ENCODE measurements at regions not wholly inside any gene's neighbourhood (a gene's known extent, or its start where the extent isn't known, plus 50 kb on each side); places are given as distances from the start of the nearest gene placed in this dataset.

GRCh38 chrX:84893897-84894296, 109.8 kb upstream of the APOOL start:
- in situ Hi-C loops (cut with HindIII; ENCODE audit: low sequenced_read_pairs): no loop called here
- no peak for DNase-seq (ENCODE audit: low read depth)

GRCh38 chrX:84907324-84907968, 96.2 kb upstream of the APOOL start:
- no peak overlapping the region for H3K4me3 ChIP-seq (ENCODE audit: low read depth, low read length)
- no peak for DNase-seq (ENCODE audit: low read depth)
- in situ Hi-C loops (cut with HindIII; ENCODE audit: low sequenced_read_pairs): no loop called here
- TF ChIP-seq CTCF (IDR thresholded peaks at IDR 0.05; ENCODE audit: low read depth, low read length, missing control alignments): no peak

More at GRCh38 chrX:84893897-84894296, 109.8 kb upstream of the APOOL start:
- no peak overlapping the region for H3K4me3 ChIP-seq (ENCODE audit: low read depth, low read length)
- TF ChIP-seq CTCF (IDR thresholded peaks at IDR 0.05; ENCODE audit: low read depth, low read length, missing control alignments): no peak

- in situ Hi-C loops (cut with HindIII; ENCODE audit: low sequenced_read_pairs): no loop called here
- no peak for TF ChIP-seq CTCF (IDR thresholded peaks at IDR 0.05; ENCODE audit: low read depth, low read length, missing control alignments)
- DNase-seq (ENCODE audit: low read depth): no peak
- no peak overlapping the region for H3K4me3 ChIP-seq (ENCODE audit: low read depth, low read length)
These were observed 94.5 kb upstream of the APOOL start for GRCh38 chrX:84909151-84909550.

- no peak for TF ChIP-seq CTCF (IDR thresholded peaks at IDR 0.05; ENCODE audit: low read depth, low read length, missing control alignments)
- H3K4me3 ChIP-seq (ENCODE audit: low read depth, low read length): no peak overlapping the region
- in situ Hi-C loops (cut with HindIII; ENCODE audit: low sequenced_read_pairs): no loop called here
- no peak for DNase-seq (ENCODE audit: low read depth)
These were observed 79.1 kb upstream of the APOOL start for GRCh38 chrX:84924624-84925023.

GRCh38 chrX:84932814-84933213, 70.9 kb upstream of the APOOL start:
- no peak for TF ChIP-seq CTCF (IDR thresholded peaks at IDR 0.05; ENCODE audit: low read depth, low read length, missing control alignments)
- in situ Hi-C loops (cut with HindIII; ENCODE audit: low sequenced_read_pairs): no loop called here
- DNase-seq (ENCODE audit: low read depth): no peak
- H3K4me3 ChIP-seq (ENCODE audit: low read depth, low read length): no peak overlapping the region

GRCh38 chrX:84933956-84934556, 69.6 kb upstream of the APOOL start:
- in situ Hi-C loops (cut with HindIII; ENCODE audit: low sequenced_read_pairs): no loop called here
- no peak for TF ChIP-seq CTCF (IDR thresholded peaks at IDR 0.05; ENCODE audit: low read depth, low read length, missing control alignments)

More at GRCh38 chrX:84933956-84934556, 69.6 kb upstream of the APOOL start:
- no peak for DNase-seq (ENCODE audit: low read depth)
- H3K4me3 ChIP-seq (ENCODE audit: low read depth, low read length): no peak overlapping the region

All from astrocyte of the cerebellum (primary cell).